MCF 10A (cell line): ENCODE measurements at regions not wholly inside any gene's neighbourhood (a gene's known extent, or its start where the extent isn't known, plus 50 kb on each side); places are given as distances from the start of the nearest gene placed in this dataset.

ENCODE experiments used
- BruUV-seq: library from RNA; stranded (reverse); fragments of 400-500 nt; replicated peaks from 2 replicates; lab custom pipeline; 2021; lab: Mats Ljungman, UMichigan
- CTCF ChIA-PET: fragments of 300-600 bp; sonication (Branson Sonifier 250); formaldehyde crosslinking; extraction: SDS; loops from one replicate; lab custom pipeline; 2021; ENCODE audit warnings: antibody characterized with exemption, inconsistent platforms; lab: Yijun Ruan, JAX
- POLR2A ChIA-PET: fragments of 300-600, 350-650 bp; sonication (Branson Sonifier 250); formaldehyde crosslinking; extraction: SDS; loops from one replicate; lab custom pipeline; 2020; ENCODE audit warnings: antibody characterized with exemption, inconsistent platforms; lab: Yijun Ruan, JAX
- DNase-seq: peaks from one replicate; pipeline ENCODE4 v3.0.0-alpha.2; 2018; ENCODE audit not compliant: unreplicated experiment
- H3K27ac Mint-ChIP-seq: one replicate; pipeline ENCODE4 v1.8.0; 2022; ENCODE audit warnings: mild to moderate bottlenecking, low read depth, mixed read lengths; ENCODE audit not compliant: unreplicated experiment
- H3K27me3 Mint-ChIP-seq: one replicate; pipeline ENCODE4 v1.8.0; 2022; ENCODE audit warnings: mixed read lengths; ENCODE audit not compliant: insufficient read depth, unreplicated experiment
- H3K36me3 Mint-ChIP-seq: one replicate; pipeline ENCODE4 v1.8.0; 2022; ENCODE audit warnings: mild to moderate bottlenecking, moderate library complexity, mixed read lengths; ENCODE audit not compliant: insufficient read depth, unreplicated experiment
- H3K4me1 Mint-ChIP-seq: one replicate; pipeline ENCODE4 v1.8.0; 2022; ENCODE audit warnings: mixed read lengths; ENCODE audit not compliant: insufficient read depth, unreplicated experiment
- H3K4me3 Mint-ChIP-seq: one replicate; pipeline ENCODE4 v1.8.0; 2022; ENCODE audit warnings: mild to moderate bottlenecking, moderate library complexity, mixed read lengths; ENCODE audit not compliant: unreplicated experiment
- H3K9me3 Mint-ChIP-seq: one replicate; pipeline ENCODE4 v1.8.0; 2022; ENCODE audit warnings: mixed read lengths; ENCODE audit not compliant: unreplicated experiment
- intact Hi-C: fragments of 100-400 bp; cut with micrococcal nuclease; formaldehyde crosslinking; loops from 2 replicates; pipeline ENCODE4 v1.14.1; 2022
- TF ChIP-seq, protein P1 (sequence below): fragments of 200-600 bp; IDR thresholded peaks from one replicate; pipeline ENCODE4 v1.8.0; 2022; ENCODE audit warnings: antibody characterized with exemption, mild to moderate bottlenecking; ENCODE audit not compliant: unreplicated experiment

DNA sequence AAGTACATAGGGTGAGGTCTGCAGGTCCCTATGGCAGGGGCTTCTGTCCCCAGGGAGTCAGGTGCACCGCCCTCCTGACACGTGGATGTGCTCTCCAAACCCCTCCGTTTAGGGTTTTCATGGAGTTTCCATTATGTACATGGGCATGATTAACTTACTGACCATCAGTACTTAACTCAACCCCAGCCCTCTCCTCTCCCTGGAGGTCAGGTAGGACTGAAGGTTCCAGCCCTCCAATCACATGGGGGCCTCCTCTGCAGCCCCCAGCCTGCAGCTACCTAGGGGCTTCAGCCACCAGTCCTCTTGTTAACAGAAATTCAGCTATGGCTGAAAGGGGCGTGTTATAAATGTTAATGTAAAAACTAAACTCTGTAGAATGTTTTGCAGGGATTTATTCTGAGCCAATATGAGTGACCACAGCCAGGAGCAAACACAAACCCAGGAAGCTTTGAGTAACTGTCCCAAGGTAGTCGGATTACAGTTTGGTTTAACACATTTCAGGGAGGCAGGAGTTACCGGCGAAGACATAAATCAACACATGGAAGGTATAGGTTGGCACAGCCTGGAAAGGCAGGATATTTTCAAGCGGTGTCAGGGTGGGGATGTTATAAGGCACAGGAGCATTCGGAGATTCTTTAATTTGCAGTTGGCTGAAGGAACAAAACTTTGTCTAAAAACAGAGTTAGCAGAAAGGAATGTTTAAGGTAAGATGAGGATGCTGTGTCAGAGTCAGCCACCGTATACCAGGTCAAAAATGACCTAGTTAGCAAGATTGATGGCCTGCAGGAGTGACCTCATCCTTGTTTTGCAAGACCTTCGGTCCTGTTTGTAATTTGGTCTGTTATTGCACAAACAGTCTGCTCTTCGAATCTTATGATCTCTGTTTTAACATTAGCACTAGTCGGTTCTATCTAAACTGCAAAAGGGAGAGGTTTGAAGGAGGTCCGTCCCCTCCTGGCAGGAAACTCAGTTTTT is 75.2 kb downstream of the TNFAIP2 start:
- H3K4me3 Mint-ChIP-seq: no peak overlapping the region
- ChIA-PET POLR2A (interaction anchor here (1.0 to 1.6 kb wide), 2 partner anchors 68 to 131 kb away, joined by 5 to 6 read pairs; no protein-coding TSS in a partner anchor), CTCF (interaction anchor here (0.7 to 0.9 kb wide), 3 partner anchors 51 to 93 kb away, joined by 3 to 4 read pairs (median 3); no protein-coding TSS in a partner anchor)
- intact Hi-C loops: no loop called here
- peak; percentile 74 for DNase-seq
- no peaks in the 10 kb centered on the region for H3K9me3 Mint-ChIP-seq
- peaks cover 9% of the 10 kb centered on the region for H3K36me3 Mint-ChIP-seq
- TF ChIP-seq, protein P1, sequence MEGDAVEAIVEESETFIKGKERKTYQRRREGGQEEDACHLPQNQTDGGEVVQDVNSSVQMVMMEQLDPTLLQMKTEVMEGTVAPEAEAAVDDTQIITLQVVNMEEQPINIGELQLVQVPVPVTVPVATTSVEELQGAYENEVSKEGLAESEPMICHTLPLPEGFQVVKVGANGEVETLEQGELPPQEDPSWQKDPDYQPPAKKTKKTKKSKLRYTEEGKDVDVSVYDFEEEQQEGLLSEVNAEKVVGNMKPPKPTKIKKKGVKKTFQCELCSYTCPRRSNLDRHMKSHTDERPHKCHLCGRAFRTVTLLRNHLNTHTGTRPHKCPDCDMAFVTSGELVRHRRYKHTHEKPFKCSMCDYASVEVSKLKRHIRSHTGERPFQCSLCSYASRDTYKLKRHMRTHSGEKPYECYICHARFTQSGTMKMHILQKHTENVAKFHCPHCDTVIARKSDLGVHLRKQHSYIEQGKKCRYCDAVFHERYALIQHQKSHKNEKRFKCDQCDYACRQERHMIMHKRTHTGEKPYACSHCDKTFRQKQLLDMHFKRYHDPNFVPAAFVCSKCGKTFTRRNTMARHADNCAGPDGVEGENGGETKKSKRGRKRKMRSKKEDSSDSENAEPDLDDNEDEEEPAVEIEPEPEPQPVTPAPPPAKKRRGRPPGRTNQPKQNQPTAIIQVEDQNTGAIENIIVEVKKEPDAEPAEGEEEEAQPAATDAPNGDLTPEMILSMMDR: no peak
- no peaks in the 10 kb centered on the region for H3K27me3 Mint-ChIP-seq
- peaks cover 16% of the 10 kb centered on the region for H3K4me1 Mint-ChIP-seq
- BruUV-seq: no TSS peak
- no peak overlapping the region for H3K27ac Mint-ChIP-seq

DNA sequence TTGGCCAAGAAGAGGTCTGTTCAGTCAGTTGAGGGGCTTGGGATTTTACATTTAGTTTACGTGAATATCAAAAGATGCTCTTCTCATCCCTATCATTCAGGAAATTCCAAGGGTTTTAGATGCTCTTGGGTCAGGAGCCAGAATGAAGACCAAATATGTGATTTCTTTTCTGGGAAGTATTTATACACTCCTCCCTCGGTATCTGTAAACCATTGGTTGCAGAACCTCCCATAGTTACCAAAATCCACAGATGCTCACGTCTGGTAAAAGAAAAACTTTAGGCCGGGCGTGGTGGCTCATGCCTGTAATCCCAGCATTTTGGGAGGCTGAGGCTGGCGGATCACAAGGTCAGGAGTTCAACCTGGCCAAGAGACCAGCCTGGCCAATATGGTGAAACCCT is 75.9 kb downstream of the TNFAIP2 start:
- no peak for DNase-seq
- peaks cover 8% of the 10 kb centered on the region for H3K36me3 Mint-ChIP-seq
- peaks cover 5% of the 10 kb centered on the region for H3K9me3 Mint-ChIP-seq
- no peak overlapping the region for H3K4me3 Mint-ChIP-seq
- POLR2A ChIA-PET: interaction anchor here (1.0 kb wide), 1 partner anchor 131 kb away, joined by 5 read pairs; no protein-coding TSS in a partner anchor
- BruUV-seq: no TSS peak
- peaks cover 16% of the 10 kb centered on the region for H3K4me1 Mint-ChIP-seq
- TF ChIP-seq, protein P1: no peak
- intact Hi-C loops: no loop called here
- CTCF ChIA-PET: no interaction called here
- H3K27me3 Mint-ChIP-seq: no peaks in the 10 kb centered on the region
- no peak overlapping the region for H3K27ac Mint-ChIP-seq

DNA sequence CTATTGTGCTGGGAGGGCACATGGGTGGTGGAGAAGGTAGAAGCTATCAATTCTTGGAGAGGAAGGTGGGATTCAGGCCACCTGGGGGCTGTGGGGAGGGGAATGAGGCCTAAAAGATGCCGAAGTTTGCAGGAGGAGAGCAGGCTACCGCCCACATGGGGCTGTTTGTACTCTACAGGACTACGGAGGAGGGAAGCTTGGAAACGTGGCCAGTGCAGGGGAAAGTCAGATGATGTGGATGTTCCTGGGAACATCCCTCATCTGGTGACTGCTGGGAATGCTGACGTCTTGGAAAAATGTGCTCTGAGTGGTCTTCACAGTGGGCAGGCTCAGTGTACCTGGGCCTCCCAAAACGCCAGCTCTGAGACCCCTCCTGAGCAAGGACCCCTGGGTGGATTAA is 78.5 kb downstream of the TNFAIP2 start:
- H3K9me3 Mint-ChIP-seq: peaks cover 13% of the 10 kb centered on the region
- no peaks in the 10 kb centered on the region for H3K27me3 Mint-ChIP-seq
- intact Hi-C loops: no loop called here
- ChIA-PET POLR2A (interaction anchor here (1.0 kb wide), 1 partner anchor 33 kb away, joined by 3 read pairs; no protein-coding TSS in a partner anchor), CTCF (interaction anchor here (0.6 to 1.9 kb wide), 3 partner anchors 20 to 97 kb away, joined by 3 to 5 read pairs (median 5); no protein-coding TSS in a partner anchor)
- H3K4me3 Mint-ChIP-seq: no peak overlapping the region
- TF ChIP-seq, protein P1: no peak
- no peak for DNase-seq
- H3K4me1 Mint-ChIP-seq: peaks cover 10% of the 10 kb centered on the region
- H3K36me3 Mint-ChIP-seq: no peaks in the 10 kb centered on the region
- BruUV-seq: no TSS peak
- H3K27ac Mint-ChIP-seq: no peak overlapping the region
